Hematopoietic multipotent progenitor cell treated with erythropoietin and hydrocortisone succinate and interleukin-3 and kit ligand, for 6 days (in vitro differentiated cells): ENCODE measurements at regions not wholly inside any gene's neighbourhood (a gene's known extent, or its start where the extent isn't known, plus 50 kb on each side); places are given as distances from the start of the nearest gene placed in this dataset.

ENCODE experiments used
- DNase-seq: peaks from one replicate; pipeline ENCODE4 v3.0.0-alpha.2; 2015

- DNase-seq = no peak
Observed at GRCh38 chr1:83670909-83671565, 327.9 kb downstream of the TTLL7 start.

DNA sequence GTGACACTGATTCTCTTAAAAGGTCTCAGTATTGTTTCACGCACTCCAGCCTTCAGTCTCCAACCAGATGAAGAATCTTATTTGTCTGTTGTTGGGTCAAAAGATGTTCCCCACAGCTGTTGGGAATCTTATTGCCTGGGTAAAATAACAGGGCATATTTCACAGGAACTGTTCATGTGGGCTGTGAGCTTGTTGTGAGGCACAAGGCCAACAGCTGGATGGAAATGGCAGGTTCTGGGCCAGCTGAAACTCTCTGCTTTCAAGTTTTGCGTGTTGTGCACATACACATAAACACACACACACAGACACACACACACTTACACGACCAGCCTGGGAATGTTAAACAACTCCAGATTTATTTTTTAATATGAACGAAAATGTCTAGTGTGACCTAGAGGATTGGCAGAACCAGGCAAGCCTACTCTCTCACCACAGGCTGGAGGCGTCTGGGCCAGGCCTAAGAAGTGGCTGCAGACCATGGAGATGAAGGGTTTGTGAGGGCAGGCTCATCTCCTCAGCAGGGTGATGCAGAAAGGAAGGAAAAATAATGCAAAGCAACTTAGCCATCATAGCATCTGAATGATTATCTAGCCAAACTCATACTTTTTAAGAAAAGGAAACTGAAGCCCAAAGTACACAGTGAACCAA is 357.0 kb downstream of the TTLL7 start:
- DNase-seq = no peak

DNA sequence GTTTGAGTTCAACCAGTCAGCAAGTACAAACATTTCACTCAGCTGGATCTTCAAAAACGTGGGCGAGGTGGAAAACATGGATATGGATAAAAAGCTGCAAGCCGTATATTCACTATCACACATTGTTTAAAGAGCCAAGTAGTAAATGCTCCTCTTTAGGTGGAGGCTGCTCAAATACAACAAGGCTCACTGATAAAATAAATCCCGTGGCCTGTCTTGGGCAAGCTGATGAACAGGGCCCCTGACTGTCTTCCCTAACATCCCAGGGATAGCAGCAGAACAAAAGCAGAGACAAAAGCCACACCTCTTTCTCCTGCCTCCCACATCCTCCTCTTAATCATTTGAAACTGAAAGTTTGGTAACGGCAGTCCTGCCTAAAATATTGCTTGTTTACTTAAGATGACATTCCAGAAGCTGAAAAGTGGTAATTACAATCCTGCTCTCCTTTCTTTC is 357.7 kb downstream of the TTLL7 start:
- DNase-seq = no peak

GRCh38 chr1:83639785-83640184 is 359.1 kb downstream of the TTLL7 start:
- no peak for DNase-seq

- DNase-seq = no peak
Observed at GRCh38 chr1:83637586-83637985, 361.3 kb downstream of the TTLL7 start.

DNA sequence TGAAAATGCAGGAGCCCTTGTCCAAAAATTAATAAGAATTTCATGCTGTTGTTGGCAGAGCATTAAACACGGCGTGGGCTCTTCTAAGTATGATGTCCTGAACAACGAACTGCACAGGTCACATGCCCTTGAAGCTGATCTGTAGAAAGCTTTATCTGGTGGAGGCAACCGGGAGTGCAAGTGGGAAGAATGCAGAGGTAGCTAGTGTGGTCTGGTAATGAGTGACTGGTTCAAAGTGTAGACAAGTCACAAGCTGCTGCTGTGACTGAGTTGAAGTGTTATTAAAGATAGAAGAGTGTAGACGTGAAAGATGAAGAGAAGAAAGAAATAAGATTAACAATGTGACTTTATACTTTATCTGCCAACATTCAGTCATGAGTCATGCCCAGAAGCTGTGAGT is 361.9 kb downstream of the TTLL7 start:
- DNase-seq = no peak

DNA sequence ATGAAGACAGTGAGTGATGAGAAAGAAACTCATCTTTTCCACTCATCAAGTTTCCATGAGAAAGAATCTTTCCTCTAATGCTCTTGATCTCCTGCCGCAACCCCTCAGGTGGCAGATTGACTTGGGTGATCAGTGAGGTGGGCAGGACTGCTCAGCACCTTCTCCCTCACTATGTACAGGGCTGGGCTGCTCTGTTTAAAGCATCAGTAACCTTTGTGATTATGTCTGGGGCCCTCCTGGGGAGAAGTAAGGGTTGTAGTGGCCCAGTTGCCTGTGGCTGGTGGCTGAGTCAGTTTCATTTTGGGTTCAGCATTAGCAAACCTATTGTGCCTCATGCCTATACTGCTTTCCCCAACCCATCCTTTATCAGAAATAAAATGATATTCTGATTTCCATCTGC is 366.0 kb downstream of the TTLL7 start:
- DNase-seq = no peak

- DNase-seq = no peak
Observed at GRCh38 chr1:83631851-83632250, 367.1 kb downstream of the TTLL7 start.

DNA sequence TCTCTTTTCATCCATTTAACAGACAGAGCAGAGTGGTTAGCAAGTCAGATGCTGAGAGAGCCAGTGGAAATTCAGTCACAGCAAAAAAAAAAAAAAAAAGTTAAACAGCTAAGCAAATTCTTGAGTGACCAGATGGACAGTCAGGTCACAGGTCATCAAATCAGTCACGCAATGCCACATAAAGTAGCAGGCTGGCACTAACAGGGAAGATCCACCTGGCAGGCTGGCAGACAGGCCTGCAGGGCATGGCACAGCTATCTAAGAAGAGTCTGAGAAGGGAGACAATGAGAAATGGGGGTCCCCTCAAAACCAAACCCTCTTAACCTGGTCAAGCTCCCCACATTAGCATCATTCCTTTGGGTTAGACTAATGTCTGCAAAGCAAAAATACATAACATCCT is 371.9 kb downstream of the TTLL7 start:
- DNase-seq = no peak

- DNase-seq = no peak
Observed at GRCh38 chr1:83626603-83627002, 372.3 kb downstream of the TTLL7 start.

GRCh38 chr1:83625646-83626045 is 373.3 kb downstream of the TTLL7 start:
- DNase-seq = no peak

DNA sequence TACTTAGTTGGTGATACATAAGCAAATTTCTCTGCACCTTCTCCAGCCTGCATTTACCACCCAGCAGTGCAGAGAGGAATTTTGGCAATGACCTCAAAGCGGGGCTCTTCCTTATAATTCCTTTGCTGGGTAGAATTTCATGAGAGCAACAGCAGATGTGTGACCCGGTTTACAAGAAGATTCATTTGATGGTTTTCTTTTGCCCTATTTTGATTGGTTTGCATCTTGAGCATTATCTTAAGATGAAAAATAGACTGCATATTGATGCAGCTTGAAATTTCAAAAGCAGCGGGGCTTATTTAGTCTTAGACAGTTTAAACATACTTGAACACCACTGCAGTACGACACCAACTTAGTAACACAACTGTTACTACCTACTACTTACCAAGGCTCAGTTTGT is 378.9 kb downstream of the TTLL7 start:
- DNase-seq = no peak

- DNase-seq = no peak
Observed at GRCh38 chr1:83619170-83619896, 379.6 kb downstream of the TTLL7 start.

DNA sequence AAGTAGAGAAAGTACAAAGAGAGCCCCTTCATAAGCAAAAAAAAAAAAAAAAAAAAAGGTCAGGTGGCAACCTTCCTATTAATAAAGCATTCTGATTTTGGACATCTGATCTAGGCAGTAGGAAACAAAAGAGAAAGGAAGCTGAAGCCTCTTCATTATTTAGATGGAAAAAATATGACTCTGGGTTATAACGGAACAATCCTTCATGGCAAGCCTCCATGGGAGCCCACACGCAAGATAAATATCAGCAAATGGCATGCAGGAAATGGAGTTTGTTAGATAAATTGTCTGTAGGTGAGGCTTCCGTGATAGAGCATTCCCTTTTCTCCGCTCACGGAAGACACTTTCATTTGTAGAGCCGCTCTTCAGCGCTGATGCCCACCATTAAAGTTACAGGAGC is 381.0 kb downstream of the TTLL7 start:
- DNase-seq = no peak

DNA sequence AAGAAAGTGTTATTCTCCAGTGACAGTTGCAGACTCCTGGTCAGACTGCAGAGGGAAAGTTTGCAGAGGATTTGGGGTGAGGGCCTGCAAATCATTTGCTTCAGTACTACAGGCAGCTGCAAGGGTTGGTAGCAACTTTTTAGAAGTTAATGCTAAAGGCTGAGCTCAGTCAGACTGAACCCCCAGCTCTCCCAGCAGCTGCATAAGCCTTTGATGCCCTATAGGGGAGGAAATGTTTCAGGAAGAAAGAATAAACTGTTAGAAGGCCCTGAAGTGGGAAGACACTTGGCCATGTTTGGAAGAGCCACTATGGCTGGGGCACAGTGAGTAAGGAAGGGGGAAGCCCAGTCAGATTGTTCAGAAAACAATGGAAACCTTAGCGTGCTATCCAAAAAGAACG is 383.6 kb downstream of the TTLL7 start:
- DNase-seq = no peak

DNA sequence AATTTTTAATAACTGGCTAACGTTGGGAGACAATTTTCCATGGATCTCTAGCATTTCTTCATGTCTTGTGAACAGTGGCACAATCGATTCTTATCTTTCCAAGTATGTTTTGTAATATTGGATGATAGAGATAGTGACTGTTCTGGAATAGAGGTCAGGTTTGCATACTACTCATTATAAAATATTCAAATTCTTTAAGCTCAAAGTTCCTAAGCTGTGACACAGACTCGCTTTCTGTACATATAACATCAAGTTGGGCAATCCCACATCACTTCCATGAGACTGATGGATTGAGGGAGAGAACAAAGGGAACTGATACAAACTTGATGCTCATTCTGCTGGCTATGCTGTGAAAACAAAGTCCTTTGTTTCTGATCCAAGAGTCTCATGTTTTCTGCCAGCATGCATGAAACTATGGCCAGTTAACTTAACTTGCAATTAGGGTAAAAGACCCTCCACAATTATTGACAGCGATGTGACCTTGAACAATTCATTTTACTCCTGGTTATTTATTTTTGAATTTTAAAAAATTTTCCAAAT is 392.4 kb downstream of the TTLL7 start:
- no peak for DNase-seq

DNA sequence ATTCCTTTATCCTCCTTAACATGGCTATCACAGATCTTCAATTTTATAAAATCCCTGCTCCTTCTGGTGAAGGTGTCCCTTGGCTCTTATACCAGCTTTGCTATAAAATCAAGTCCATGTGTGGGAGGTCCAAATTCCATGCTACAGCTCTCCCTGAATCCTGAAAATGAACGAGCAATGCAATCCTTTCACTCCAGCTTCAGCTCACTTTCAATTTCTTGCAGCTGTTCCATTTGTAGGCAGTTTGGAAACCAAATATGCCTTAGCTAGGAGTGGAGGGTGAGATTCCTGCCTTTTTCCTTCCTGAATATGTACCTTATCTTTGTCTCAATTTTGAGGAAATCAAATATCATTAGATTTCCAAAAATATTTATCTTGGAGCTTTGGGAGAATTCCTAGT is 402.6 kb downstream of the TTLL7 start:
- DNase-seq = no peak

GRCh38 chr1:83593073-83593472 is 405.9 kb downstream of the TTLL7 start:
- no peak for DNase-seq

- no peak for DNase-seq
Observed at GRCh38 chr1:83588140-83588539, 410.8 kb downstream of the TTLL7 start.

GRCh38 chr1:83583351-83584014 is 415.4 kb downstream of the TTLL7 start:
- DNase-seq = no peak

GRCh38 chr1:83581747-83582146 is 417.2 kb downstream of the TTLL7 start:
- DNase-seq = no peak

DNA sequence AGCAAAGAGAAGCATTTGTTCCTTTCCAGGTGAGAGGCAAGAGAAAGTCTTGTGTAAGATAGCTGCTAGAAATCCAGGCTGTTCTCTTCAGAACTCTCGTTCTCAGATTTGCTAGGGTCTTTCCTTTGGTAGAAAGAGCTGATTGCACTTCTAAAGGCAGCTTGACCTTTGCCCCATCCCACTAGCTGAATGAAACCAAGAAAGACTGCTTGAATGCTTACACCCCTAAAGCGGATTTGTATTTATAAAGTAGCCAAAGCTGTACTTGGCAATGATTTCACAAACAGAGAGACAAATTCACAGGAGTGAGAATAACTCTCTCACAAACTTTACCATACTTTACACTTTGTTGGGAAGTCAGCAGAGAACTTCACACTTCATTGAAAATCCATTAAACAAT is 424.1 kb downstream of the TTLL7 start:
- no peak for DNase-seq

DNA sequence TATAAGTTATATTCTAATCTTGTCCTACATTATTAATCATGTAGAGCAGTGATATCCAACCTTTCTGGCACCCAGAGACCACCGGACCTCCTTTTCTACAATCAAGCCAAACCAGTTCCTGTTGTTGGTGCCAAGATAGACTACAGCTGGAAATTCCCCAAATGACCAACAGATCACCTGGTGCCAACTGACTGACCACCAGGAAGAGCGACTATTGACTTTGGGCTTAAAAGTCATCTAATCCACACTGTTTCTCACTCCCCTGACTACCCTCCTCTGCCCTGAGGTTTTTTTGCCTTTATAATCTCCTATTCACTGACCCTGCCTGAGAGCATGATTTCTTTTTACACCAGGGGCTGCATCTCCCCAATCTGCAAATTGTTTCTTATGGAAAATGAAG is 425.2 kb downstream of the TTLL7 start:
- no peak for DNase-seq
